ENCODE measurements at regions not wholly inside any gene's neighbourhood (a gene's known extent, or its start where the extent isn't known, plus 50 kb on each side); places are given as distances from the start of the nearest gene placed in this dataset.

- dilution Hi-C loops (cut with MboI; ENCODE audit: extremely low pct_ligation_motif_present, low sequenced_read_pairs), result no loop called here
- no peaks in the 10 kb centered on the region for H3K9me1 ChIP-seq (ENCODE audit: control insufficient read depth, extremely low read depth, insufficient read depth, low read length)
- DNase-seq (ENCODE audit: low read depth, low spot score), result no peak
- H4K20me1 ChIP-seq (ENCODE audit: control insufficient read depth, extremely low read depth, insufficient read depth, low read length), result no peaks in the 10 kb centered on the region
- H3K4me2 ChIP-seq (ENCODE audit: control insufficient read depth, extremely low read depth, insufficient read depth, low read depth, low read length), result no peak overlapping the region
- peaks cover 2% of the 10 kb centered on the region for H3K9me3 ChIP-seq (ENCODE audit: control insufficient read depth, low read depth, low read length)
- no peak overlapping the region for H2AFZ ChIP-seq (ENCODE audit: control insufficient read depth, low read length)
- no peak overlapping the region for H3K9ac ChIP-seq (ENCODE audit: control insufficient read depth, extremely low read depth, insufficient read depth, low read length)
- no peaks in the 10 kb centered on the region for H3K4me1 ChIP-seq (ENCODE audit: control insufficient read depth, extremely low read depth, insufficient read depth, low read length)
- no peak overlapping the region for H3K27ac ChIP-seq (ENCODE audit: control insufficient read depth, insufficient read depth, low read length)
- FAIRE-seq, result no peak
- H3K36me3 ChIP-seq (ENCODE audit: control insufficient read depth in 2 of 2, extremely low read depth in 1 of 2, insufficient read depth in 2 of 2, low read length in 2 of 2), result no peaks in the 10 kb centered on the region
- H3K27me3 ChIP-seq (ENCODE audit: control insufficient read depth, extremely low read depth, insufficient read depth, low read length), result no peaks in the 10 kb centered on the region
- no peak overlapping the region for H3K4me3 ChIP-seq (ENCODE audit: control insufficient read depth in 2 of 3, extremely low read depth in 1 of 3, insufficient read depth in 2 of 3, low read depth in 1 of 3, low read length in 3 of 3)
- H3K79me2 ChIP-seq (ENCODE audit: control insufficient read depth, insufficient read depth, low read length), result no peaks in the 10 kb centered on the region
- TF ChIP-seq EZH2 (IDR thresholded peaks at IDR 0.05; ENCODE audit: low read length) (no peak), CTCF (optimal IDR thresholded peaks at IDR 0.05 in 1 of 3, IDR thresholded peaks at IDR 0.05 in 1 of 3, conservative IDR thresholded peaks at IDR 0.05 in 1 of 3; ENCODE audit: extremely low read depth in 1 of 3, insufficient read depth in 2 of 3, low read length in 3 of 3) (no peak)
These were observed 788.6 kb upstream of the NOVA1 start for GRCh38 chr14:27386391-27386790.

GRCh38 chr14:27387463-27387862 is 789.6 kb upstream of the NOVA1 start:
- DNase-seq (ENCODE audit: low read depth, low spot score) (no peak), FAIRE-seq (no peak)
- dilution Hi-C loops (cut with MboI; ENCODE audit: extremely low pct_ligation_motif_present, low sequenced_read_pairs), result no loop called here
- H3K4me1 ChIP-seq (ENCODE audit: control insufficient read depth, extremely low read depth, insufficient read depth, low read length), result no peaks in the 10 kb centered on the region
- H3K9me3 ChIP-seq (ENCODE audit: control insufficient read depth, low read depth, low read length), result peaks cover 2% of the 10 kb centered on the region
- H3K9ac ChIP-seq (ENCODE audit: control insufficient read depth, extremely low read depth, insufficient read depth, low read length), result no peak overlapping the region
- H3K27me3 ChIP-seq (ENCODE audit: control insufficient read depth, extremely low read depth, insufficient read depth, low read length), result no peaks in the 10 kb centered on the region
- H3K27ac ChIP-seq (ENCODE audit: control insufficient read depth, insufficient read depth, low read length), result no peak overlapping the region
- no peaks in the 10 kb centered on the region for H4K20me1 ChIP-seq (ENCODE audit: control insufficient read depth, extremely low read depth, insufficient read depth, low read length)
- H2AFZ ChIP-seq (ENCODE audit: control insufficient read depth, low read length), result no peak overlapping the region
- no peaks in the 10 kb centered on the region for H3K9me1 ChIP-seq (ENCODE audit: control insufficient read depth, extremely low read depth, insufficient read depth, low read length)
- no peaks in the 10 kb centered on the region for H3K79me2 ChIP-seq (ENCODE audit: control insufficient read depth, insufficient read depth, low read length)
- TF ChIP-seq EZH2 (IDR thresholded peaks at IDR 0.05; ENCODE audit: low read length) (no peak), CTCF (optimal IDR thresholded peaks at IDR 0.05 in 1 of 3, IDR thresholded peaks at IDR 0.05 in 1 of 3, conservative IDR thresholded peaks at IDR 0.05 in 1 of 3; ENCODE audit: extremely low read depth in 1 of 3, insufficient read depth in 2 of 3, low read length in 3 of 3) (no peak)
- H3K4me3 ChIP-seq (ENCODE audit: control insufficient read depth in 2 of 3, extremely low read depth in 1 of 3, insufficient read depth in 2 of 3, low read depth in 1 of 3, low read length in 3 of 3), result no peak overlapping the region
- H3K36me3 ChIP-seq (ENCODE audit: control insufficient read depth in 2 of 2, extremely low read depth in 1 of 2, insufficient read depth in 2 of 2, low read length in 2 of 2), result no peaks in the 10 kb centered on the region
- no peak overlapping the region for H3K4me2 ChIP-seq (ENCODE audit: control insufficient read depth, extremely low read depth, insufficient read depth, low read depth, low read length)

Measured in keratinocyte (primary cell).